ENCODE measurements at regions not wholly inside any gene's neighbourhood (a gene's known extent, or its start where the extent isn't known, plus 50 kb on each side); places are given as distances from the start of the nearest gene placed in this dataset.

GRCh38 chr15:91383532-91383931 is 283.5 kb downstream of the SV2B start (continued):
- TF ChIP-seq ZNF462 (CRISPR knock-in tag; IDR thresholded peaks at IDR 0.05) (no peak), NANOG (IDR thresholded peaks at IDR 0.05; ENCODE audit: borderline replicate concordance) (no peak), STAT1 (IDR thresholded peaks at IDR 0.05; ENCODE audit: unreplicated experiment) (no peak), EZH2 (IDR thresholded peaks at IDR 0.05; ENCODE audit: low read depth, unreplicated experiment) (no peak), CTCF (conservative IDR thresholded peaks at IDR 0.05; ENCODE audit: low read depth in 2 of 2) (no peak), POLR2AphosphoS5 (IDR thresholded peaks at IDR 0.05; ENCODE audit: low read depth) (no peak)

- Mint-ChIP-seq H3K36me3 (ENCODE audit: low read depth) (no peaks in the 10 kb centered on the region), H3K4me3 (no peak overlapping the region), H3K9me3 (peaks cover 11% of the 10 kb centered on the region; the same call in 2 of the 3 replicates), H3K27me3 (ENCODE audit: insufficient read depth, low read depth, poor library complexity) (no peaks in the 10 kb centered on the region), H3K4me1 (peaks cover 5% of the 10 kb centered on the region; the same call in 2 of the 3 replicates), H3K27ac (no peak overlapping the region)
- DNase-seq (ENCODE audit: low spot score) (no peak), ATAC-seq (no peak)
- no peak overlapping the region for H3K27ac ChIP-seq (ENCODE audit: low read depth)
- H3K27me3 ChIP-seq (ENCODE audit: insufficient read depth), result no peaks in the 10 kb centered on the region
- no peak overlapping the region for H3K4me3 ChIP-seq
- peaks cover 8% of the 10 kb centered on the region for H3K4me1 ChIP-seq (ENCODE audit: insufficient read depth)
- no peak overlapping the region for H3K4me2 ChIP-seq
- H3F3A ChIP-seq (replicated peaks; ENCODE audit: low read depth), result no peaks in the 10 kb centered on the region
- H3K36me3 ChIP-seq (ENCODE audit: insufficient read depth), result no peaks in the 10 kb centered on the region; the same call in 1 of the 2 replicates
- H3K79me2 ChIP-seq (replicated peaks; ENCODE audit: insufficient read depth), result no peaks in the 10 kb centered on the region
- no peaks in the 10 kb centered on the region for H3K9me2 ChIP-seq (ENCODE audit: insufficient read depth)
- H4K20me1 ChIP-seq (replicated peaks; ENCODE audit: insufficient read depth), result no peaks in the 10 kb centered on the region
- H2AFZ ChIP-seq, result no peak overlapping the region
- TF ChIP-seq STAT1 (IDR thresholded peaks at IDR 0.05; ENCODE audit: unreplicated experiment), result no peak
- TF ChIP-seq NANOG (IDR thresholded peaks at IDR 0.05; ENCODE audit: borderline replicate concordance), result no peak
- no peak for TF ChIP-seq ZNF331 (CRISPR knock-in tag; IDR thresholded peaks at IDR 0.05; ENCODE audit: low read depth)
- TF ChIP-seq ZNF462 (CRISPR knock-in tag; IDR thresholded peaks at IDR 0.05), result no peak
- TF ChIP-seq ZNF114 (CRISPR knock-in tag; IDR thresholded peaks at IDR 0.05), result no peak
Observed at GRCh38 chr15:91384189-91384730, 284.2 kb downstream of the SV2B start.
